Memory B cell (primary cell): ENCODE measurements at regions not wholly inside any gene's neighbourhood (a gene's known extent, or its start where the extent isn't known, plus 50 kb on each side); places are given as distances from the start of the nearest gene placed in this dataset.
A peak's percentile ranks its signal among the peaks of the same experiment; 100 is the strongest.

Source experiments
- ATAC-seq: fragments of 150-1000 bp; cut with Tn5 transposase; 2 replicates; pipeline ENCODE4 v1.10.0; 2021; ENCODE audit warnings: low read depth, mild to moderate bottlenecking, moderate library complexity
- DNase-seq, 2 donors: peaks; one replicate each; pipeline ENCODE4 v3.0.0; 2022; ENCODE audit warnings: low spot score in 2 of 2
- H3K27ac Mint-ChIP-seq: one replicate; pipeline ENCODE4 v1.8.0; 2022; ENCODE audit warnings: mild to moderate bottlenecking, moderate library complexity, mixed read lengths
- H3K27me3 Mint-ChIP-seq: one replicate; pipeline ENCODE4 v1.8.0; 2022; ENCODE audit warnings: mixed read lengths
- H3K36me3 Mint-ChIP-seq: one replicate; pipeline ENCODE4 v1.8.0; 2022; ENCODE audit warnings: mild to moderate bottlenecking, mixed read lengths
- H3K4me1 Mint-ChIP-seq: one replicate; pipeline ENCODE4 v1.8.0; 2022; ENCODE audit warnings: mixed read lengths
- H3K4me3 Mint-ChIP-seq: one replicate; pipeline ENCODE4 v1.8.0; 2022; ENCODE audit warnings: mild to moderate bottlenecking, moderate library complexity, mixed read lengths
- H3K9me3 Mint-ChIP-seq: one replicate; pipeline ENCODE4 v1.8.0; 2022; ENCODE audit warnings: mixed read lengths

- Mint-ChIP-seq H3K9me3 (no peaks in the 10 kb centered on the region), H3K4me1 (peaks cover 38% of the 10 kb centered on the region), H3K27me3 (no peaks in the 10 kb centered on the region), H3K27ac (peak overlapping the region; percentile 100), H3K4me3 (peak overlapping the region; percentile 81), H3K36me3 (peaks cover 2% of the 10 kb centered on the region)
- ATAC-seq, result peak; percentile 36
- peak; percentile 60 to 64 for DNase-seq
These were observed 73.5 kb downstream of the SIK1 start for GRCh38 chr21:43353282-43354025.

GRCh38 chr21:43352568-43353281 lies 74.2 kb downstream of the SIK1 start:
- Mint-ChIP-seq H3K4me3 (peak overlapping the region; percentile 81), H3K27ac (peak overlapping the region; percentile 100)
- ATAC-seq, result peak; percentile 79

GRCh38 chr21:43352154-43352537 lies 74.8 kb downstream of the SIK1 start:
- ATAC-seq (no peak), DNase-seq (no peak)
- Mint-ChIP-seq H3K27ac (peak overlapping the region; percentile 100), H3K36me3 (no peaks in the 10 kb centered on the region), H3K9me3 (no peaks in the 10 kb centered on the region), H3K27me3 (no peaks in the 10 kb centered on the region), H3K4me3 (no peak overlapping the region), H3K4me1 (peaks cover 35% of the 10 kb centered on the region)

More at GRCh38 chr21:43352568-43353281, 74.2 kb downstream of the SIK1 start:
- Mint-ChIP-seq H3K9me3 (no peaks in the 10 kb centered on the region), H3K36me3 (no peaks in the 10 kb centered on the region), H3K27me3 (no peaks in the 10 kb centered on the region), H3K4me1 (peaks cover 35% of the 10 kb centered on the region)
- peak; percentile 69 to 79 for DNase-seq

GRCh38 chr21:43351501-43352153 lies 75.3 kb downstream of the SIK1 start:
- ATAC-seq (no peak), DNase-seq (no peak)
- Mint-ChIP-seq H3K4me1 (peaks cover 34% of the 10 kb centered on the region), H3K36me3 (no peaks in the 10 kb centered on the region), H3K4me3 (no peak overlapping the region), H3K27ac (peak overlapping the region; percentile 100), H3K27me3 (no peaks in the 10 kb centered on the region), H3K9me3 (no peaks in the 10 kb centered on the region)

- no peak overlapping the region for H3K4me3 Mint-ChIP-seq
- no peaks in the 10 kb centered on the region for H3K36me3 Mint-ChIP-seq
- ATAC-seq (no peak), DNase-seq (no peak)
- H3K27ac Mint-ChIP-seq, result peak overlapping the region; percentile 60
- H3K4me1 Mint-ChIP-seq, result peaks cover 24% of the 10 kb centered on the region
- H3K27me3 Mint-ChIP-seq, result no peaks in the 10 kb centered on the region
- H3K9me3 Mint-ChIP-seq, result no peaks in the 10 kb centered on the region
These were observed 77.3 kb downstream of the SIK1 start for GRCh38 chr21:43349644-43350043.

- H3K9me3 Mint-ChIP-seq, result no peaks in the 10 kb centered on the region
- DNase-seq, result no peak
These were observed 78.1 kb downstream of the SIK1 start for GRCh38 chr21:43348801-43349261.

GRCh38 chr21:43348170-43348766 lies 78.7 kb downstream of the SIK1 start:
- Mint-ChIP-seq H3K4me3 (no peak overlapping the region), H3K4me1 (peaks cover 18% of the 10 kb centered on the region), H3K9me3 (no peaks in the 10 kb centered on the region), H3K27ac (no peak overlapping the region), H3K36me3 (no peaks in the 10 kb centered on the region), H3K27me3 (no peaks in the 10 kb centered on the region)
- DNase-seq (no peak), ATAC-seq (no peak)

More at GRCh38 chr21:43348801-43349261, 78.1 kb downstream of the SIK1 start:
- H3K36me3 Mint-ChIP-seq, result no peaks in the 10 kb centered on the region
- no peak overlapping the region for H3K4me3 Mint-ChIP-seq
- no peak for ATAC-seq
- H3K4me1 Mint-ChIP-seq, result peaks cover 19% of the 10 kb centered on the region
- no peak overlapping the region for H3K27ac Mint-ChIP-seq
- no peaks in the 10 kb centered on the region for H3K27me3 Mint-ChIP-seq

- Mint-ChIP-seq H3K27ac (no peak overlapping the region), H3K36me3 (no peaks in the 10 kb centered on the region), H3K9me3 (no peaks in the 10 kb centered on the region), H3K27me3 (no peaks in the 10 kb centered on the region), H3K4me3 (no peak overlapping the region), H3K4me1 (peaks cover 13% of the 10 kb centered on the region)
- DNase-seq (no peak), ATAC-seq (no peak)
These were observed 79.3 kb downstream of the SIK1 start for GRCh38 chr21:43347461-43348169.

GRCh38 chr21:43346551-43346950 lies 80.4 kb downstream of the SIK1 start:
- peaks cover 9% of the 10 kb centered on the region for H3K4me1 Mint-ChIP-seq
- no peaks in the 10 kb centered on the region for H3K36me3 Mint-ChIP-seq
- no peaks in the 10 kb centered on the region for H3K27me3 Mint-ChIP-seq
- no peak for ATAC-seq
- H3K4me3 Mint-ChIP-seq, result no peak overlapping the region
- no peak for DNase-seq
- no peak overlapping the region for H3K27ac Mint-ChIP-seq
- H3K9me3 Mint-ChIP-seq, result no peaks in the 10 kb centered on the region

GRCh38 chr21:43345746-43346409 lies 81.1 kb downstream of the SIK1 start:
- Mint-ChIP-seq H3K27me3 (no peaks in the 10 kb centered on the region), H3K9me3 (no peaks in the 10 kb centered on the region), H3K4me1 (peaks cover 7% of the 10 kb centered on the region), H3K27ac (no peak overlapping the region), H3K4me3 (no peak overlapping the region), H3K36me3 (no peaks in the 10 kb centered on the region)
- no peak for DNase-seq
- no peak for ATAC-seq

GRCh38 chr21:43345046-43345745 lies 81.7 kb downstream of the SIK1 start:
- DNase-seq (no peak), ATAC-seq (no peak)
- Mint-ChIP-seq H3K27ac (no peak overlapping the region), H3K27me3 (no peaks in the 10 kb centered on the region), H3K4me3 (no peak overlapping the region), H3K9me3 (no peaks in the 10 kb centered on the region), H3K36me3 (no peaks in the 10 kb centered on the region), H3K4me1 (peaks cover 7% of the 10 kb centered on the region)

GRCh38 chr21:43343992-43344886 lies 82.7 kb downstream of the SIK1 start:
- H3K27ac Mint-ChIP-seq, result no peak overlapping the region
- DNase-seq, result no peak
- no peaks in the 10 kb centered on the region for H3K36me3 Mint-ChIP-seq
- no peak for ATAC-seq
- peaks cover 9% of the 10 kb centered on the region for H3K4me1 Mint-ChIP-seq
- H3K27me3 Mint-ChIP-seq, result no peaks in the 10 kb centered on the region
- H3K4me3 Mint-ChIP-seq, result no peak overlapping the region
- H3K9me3 Mint-ChIP-seq, result no peaks in the 10 kb centered on the region
